Esophagus muscularis mucosa (tissue), 4 donors: ENCODE measurements at regions not wholly inside any gene's neighbourhood (a gene's known extent, or its start where the extent isn't known, plus 50 kb on each side); places are given as distances from the start of the nearest gene placed in this dataset.

Experiments used
- CTCF ChIP-seq, 3 experiments: fragments of 200-600 bp in 2 of 3; fragments of 450-650 bp in 1 of 3; sonication (generic) in 2 of 3; IDR thresholded peaks; one replicate each; pipeline ENCODE4 v1.5.1; 2017 to 2019; ENCODE audit warnings: antibody characterized with exemption in 3 of 3, mild to moderate bottlenecking in 2 of 3, moderate library complexity in 1 of 3
- EP300 ChIP-seq: sonication (generic); formaldehyde crosslinking; IDR thresholded peaks from one replicate; pipeline ENCODE4 v1.6.1; 2017; ENCODE audit warnings: antibody characterized with exemption
- POLR2A ChIP-seq: fragments of 450-650 bp; IDR thresholded peaks from one replicate; pipeline ENCODE4 v1.6.1; 2017; ENCODE audit warnings: antibody characterized with exemption, moderate library complexity, mild to moderate bottlenecking, low read depth
- POLR2AphosphoS5 ChIP-seq, 2 donors: sonication (generic); formaldehyde crosslinking; IDR thresholded peaks; one replicate each; pipeline ENCODE4 v1.6.1; 2017; ENCODE audit warnings: antibody characterized with exemption in 2 of 2

GRCh38 chr4:95701500-95702170 is 138.3 kb upstream of the PDHA2 start:
- TF ChIP-seq POLR2A (no peak), CTCF (IDR thresholded peaks at IDR 0.05) (no peak), POLR2AphosphoS5 (IDR thresholded peaks at IDR 0.05) (no peak), EP300 (no peak)
